WERI-Rb-1 (cell line): ENCODE measurements at regions not wholly inside any gene's neighbourhood (a gene's known extent, or its start where the extent isn't known, plus 50 kb on each side); places are given as distances from the start of the nearest gene placed in this dataset.

Experiments
- DNase-seq: peaks from one replicate; pipeline ENCODE4 v3.0.0-alpha.2; 2020
- H3K27ac ChIP-seq: fragments of 250-450 bp; sonication (Bioruptor Pico); 2 replicates; pipeline ENCODE4 v1.5.1; 2020; ENCODE audit warnings: mild to moderate bottlenecking, moderate library complexity
- H3K27me3 ChIP-seq: fragments of 250-450 bp; sonication (Bioruptor Pico); 2 replicates; pipeline ENCODE4 v1.5.1; 2021; ENCODE audit warnings: mild to moderate bottlenecking, low read depth, moderate library complexity; ENCODE audit not compliant: insufficient read depth, severe bottlenecking
- H3K36me3 ChIP-seq: fragments of 250-450 bp; sonication (Bioruptor Pico); 2 replicates; pipeline ENCODE4 v1.5.1; 2020; ENCODE audit warnings: mild to moderate bottlenecking, moderate library complexity
- H3K4me3 ChIP-seq: 2 replicates; pipeline ENCODE4 v1.5.1; 2011; ENCODE audit warnings: low read depth, mild to moderate bottlenecking, control low read depth, low read length
- H3K9me3 ChIP-seq: fragments of 250-450 bp; sonication (Bioruptor Pico); 2 replicates; pipeline ENCODE4 v1.5.1; 2021; ENCODE audit warnings: mild to moderate bottlenecking, moderate library complexity; ENCODE audit not compliant: severe bottlenecking
- TF ChIP-seq, protein P1 (sequence below): IDR thresholded peaks from 2 replicates; pipeline ENCODE4 v1.5.1; 2011; ENCODE audit warnings: low read depth, mild to moderate bottlenecking, control low read depth, inconsistent platforms, low read length

DNA sequence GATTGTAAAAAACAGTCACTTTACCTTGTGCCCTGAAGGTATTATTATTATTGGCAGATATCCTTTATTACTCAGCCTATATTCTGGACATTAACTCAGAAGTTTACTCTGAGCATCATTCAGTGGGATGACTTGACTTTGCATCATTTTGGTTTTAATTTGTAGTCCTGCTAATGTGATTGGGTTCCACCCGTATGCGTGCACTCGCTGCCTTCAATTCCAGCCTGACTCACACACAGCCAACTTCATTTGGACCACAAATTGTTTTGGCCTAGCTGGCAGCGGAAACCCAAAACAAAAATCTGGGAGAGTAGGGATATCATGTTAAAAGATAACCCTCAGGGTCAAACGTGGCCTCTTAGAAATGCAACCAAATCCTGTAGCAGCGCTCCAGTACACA is 704.4 kb upstream of the SLC35B3 start:
- Histone ChIP-seq H3K27ac (no peak overlapping the region), H3K9me3 (peaks cover 4% of the 10 kb centered on the region), H3K36me3 (no peaks in the 10 kb centered on the region), H3K27me3 (no peaks in the 10 kb centered on the region), H3K4me3 (no peak overlapping the region)
- TF ChIP-seq, protein P1, sequence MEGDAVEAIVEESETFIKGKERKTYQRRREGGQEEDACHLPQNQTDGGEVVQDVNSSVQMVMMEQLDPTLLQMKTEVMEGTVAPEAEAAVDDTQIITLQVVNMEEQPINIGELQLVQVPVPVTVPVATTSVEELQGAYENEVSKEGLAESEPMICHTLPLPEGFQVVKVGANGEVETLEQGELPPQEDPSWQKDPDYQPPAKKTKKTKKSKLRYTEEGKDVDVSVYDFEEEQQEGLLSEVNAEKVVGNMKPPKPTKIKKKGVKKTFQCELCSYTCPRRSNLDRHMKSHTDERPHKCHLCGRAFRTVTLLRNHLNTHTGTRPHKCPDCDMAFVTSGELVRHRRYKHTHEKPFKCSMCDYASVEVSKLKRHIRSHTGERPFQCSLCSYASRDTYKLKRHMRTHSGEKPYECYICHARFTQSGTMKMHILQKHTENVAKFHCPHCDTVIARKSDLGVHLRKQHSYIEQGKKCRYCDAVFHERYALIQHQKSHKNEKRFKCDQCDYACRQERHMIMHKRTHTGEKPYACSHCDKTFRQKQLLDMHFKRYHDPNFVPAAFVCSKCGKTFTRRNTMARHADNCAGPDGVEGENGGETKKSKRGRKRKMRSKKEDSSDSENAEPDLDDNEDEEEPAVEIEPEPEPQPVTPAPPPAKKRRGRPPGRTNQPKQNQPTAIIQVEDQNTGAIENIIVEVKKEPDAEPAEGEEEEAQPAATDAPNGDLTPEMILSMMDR = no peak
- DNase-seq = no peak

DNA sequence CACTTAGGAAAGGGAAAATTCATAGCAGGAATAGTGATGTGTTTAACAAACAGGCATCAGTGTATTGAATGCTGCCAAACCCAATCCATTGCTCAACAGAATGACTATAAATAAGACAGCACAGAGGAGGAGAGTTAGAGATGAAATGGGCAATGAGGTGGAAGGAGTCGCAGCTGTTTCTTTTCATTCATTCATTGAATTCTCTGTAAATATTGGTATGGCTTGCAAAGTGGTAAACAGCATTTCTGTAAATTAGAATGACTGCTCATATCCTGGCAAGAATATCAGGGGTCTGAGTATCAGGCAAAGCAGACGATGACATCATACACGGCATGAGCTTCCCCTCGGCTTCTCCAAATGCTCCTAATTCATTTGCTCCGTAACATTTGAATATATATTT is 703.6 kb upstream of the SLC35B3 start:
- Histone ChIP-seq H3K27ac (no peak overlapping the region), H3K27me3 (no peaks in the 10 kb centered on the region), H3K9me3 (no peaks in the 10 kb centered on the region), H3K36me3 (no peaks in the 10 kb centered on the region), H3K4me3 (no peak overlapping the region)
- TF ChIP-seq, protein P1 = no peak
- DNase-seq = no peak

DNA sequence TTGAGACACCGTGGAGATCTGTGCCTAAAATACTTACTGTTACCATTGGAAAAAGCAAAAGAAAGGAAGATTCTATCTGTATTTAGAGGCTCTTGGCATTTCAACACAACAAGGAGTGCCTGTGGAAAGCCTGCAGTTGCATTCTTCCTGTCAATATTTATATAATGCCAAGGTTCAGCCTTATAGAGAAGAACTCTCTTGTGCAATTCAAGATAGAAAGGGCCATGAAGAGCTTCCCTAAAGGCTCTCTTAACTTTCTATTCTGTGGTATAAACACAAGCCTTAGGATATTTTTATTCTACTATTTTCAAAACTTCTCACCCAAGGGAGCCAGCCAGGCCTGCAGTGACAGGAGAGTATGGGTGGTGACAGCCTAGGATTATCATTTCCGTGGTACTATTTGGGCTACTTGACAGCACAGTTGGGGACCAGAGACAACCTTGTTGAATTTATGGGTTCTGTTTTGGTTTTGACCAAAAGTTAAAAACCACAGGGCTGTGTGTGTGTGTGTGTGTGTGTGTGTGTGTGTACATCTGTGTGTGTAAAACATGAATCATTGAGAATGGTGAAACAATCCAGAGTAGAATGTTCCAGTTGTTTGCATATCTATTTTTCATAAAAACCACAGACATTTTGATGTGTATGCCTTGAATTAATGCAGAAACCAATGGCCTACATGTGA is 700.9 kb upstream of the SLC35B3 start:
- Histone ChIP-seq H3K27ac (no peak overlapping the region), H3K27me3 (no peaks in the 10 kb centered on the region), H3K4me3 (no peak overlapping the region), H3K36me3 (no peaks in the 10 kb centered on the region), H3K9me3 (no peaks in the 10 kb centered on the region)
- DNase-seq = no peak
- TF ChIP-seq, protein P1 = no peak

DNA sequence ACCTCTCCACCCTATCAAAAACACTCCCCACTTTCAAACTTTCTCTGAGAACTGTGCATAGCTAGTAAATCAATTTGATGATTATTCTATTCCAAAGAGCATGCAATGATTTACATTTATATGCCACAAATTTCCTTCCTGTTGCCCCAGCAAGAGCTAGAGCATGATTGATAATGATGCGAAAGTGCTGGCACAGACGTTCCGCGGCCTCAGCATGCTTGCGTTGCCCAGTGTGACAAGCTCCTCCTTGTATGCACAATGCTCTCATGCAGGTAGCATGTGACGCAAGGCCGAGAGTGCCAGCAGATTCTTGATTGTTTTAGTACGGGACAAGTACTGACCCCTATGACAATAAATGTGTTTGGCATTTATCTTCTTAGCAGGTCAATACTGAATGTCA is 696.3 kb upstream of the SLC35B3 start:
- Histone ChIP-seq H3K4me3 (no peak overlapping the region), H3K27me3 (no peaks in the 10 kb centered on the region), H3K9me3 (peaks cover 5% of the 10 kb centered on the region), H3K36me3 (no peaks in the 10 kb centered on the region), H3K27ac (no peak overlapping the region)
- TF ChIP-seq, protein P1 = no peak
- DNase-seq = no peak

DNA sequence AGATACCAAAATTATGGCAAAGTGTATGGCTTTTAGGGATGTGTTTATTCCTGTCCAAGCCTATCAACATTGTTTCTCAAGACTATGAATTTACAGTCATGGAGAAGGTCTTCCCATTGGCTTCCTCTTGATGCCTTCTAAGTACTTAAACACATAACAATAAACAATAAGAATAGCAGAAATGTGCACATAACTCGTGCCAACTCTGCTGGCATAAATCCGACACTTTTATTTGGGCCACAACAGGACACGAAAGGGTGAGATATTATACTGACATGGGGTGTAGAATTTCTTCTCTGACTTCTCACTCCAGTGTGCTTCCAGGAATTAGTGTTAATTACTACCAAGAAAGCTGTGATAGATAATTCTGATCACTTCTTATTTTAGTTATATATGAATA is 695.9 kb upstream of the SLC35B3 start:
- TF ChIP-seq, protein P1 = no peak
- H3K36me3 ChIP-seq = no peaks in the 10 kb centered on the region
- H3K4me3 ChIP-seq = no peak overlapping the region
- no peak for DNase-seq
- H3K9me3 ChIP-seq = peaks cover 5% of the 10 kb centered on the region
- H3K27ac ChIP-seq = no peak overlapping the region
- no peaks in the 10 kb centered on the region for H3K27me3 ChIP-seq

DNA sequence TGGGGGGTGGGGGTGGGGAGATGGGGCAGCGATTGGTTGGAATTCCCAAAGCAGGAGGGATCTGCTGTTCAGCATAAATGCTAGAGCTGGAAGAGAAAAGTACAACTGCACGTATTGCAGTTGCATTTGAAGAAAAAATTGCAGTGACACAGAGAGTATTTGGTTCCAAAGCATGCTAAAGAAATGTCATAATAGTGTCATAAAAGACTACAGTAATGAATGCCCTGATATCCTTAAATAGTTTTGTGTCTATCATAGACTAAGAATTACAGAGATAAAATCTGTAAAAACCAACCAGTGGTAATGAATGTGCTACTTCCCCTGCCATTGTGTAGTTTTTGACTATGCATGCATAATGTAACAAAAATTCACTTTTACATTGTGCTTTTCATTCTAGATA is 693.6 kb upstream of the SLC35B3 start:
- peaks cover 5% of the 10 kb centered on the region for H3K9me3 ChIP-seq
- H3K27me3 ChIP-seq = no peaks in the 10 kb centered on the region
- H3K27ac ChIP-seq = no peak overlapping the region
- TF ChIP-seq, protein P1 = no peak
- H3K36me3 ChIP-seq = no peaks in the 10 kb centered on the region
- no peak overlapping the region for H3K4me3 ChIP-seq
- DNase-seq = no peak
